ENCODE measurements at regions not wholly inside any gene's neighbourhood (a gene's known extent, or its start where the extent isn't known, plus 50 kb on each side); places are given as distances from the start of the nearest gene placed in this dataset.

DNA sequence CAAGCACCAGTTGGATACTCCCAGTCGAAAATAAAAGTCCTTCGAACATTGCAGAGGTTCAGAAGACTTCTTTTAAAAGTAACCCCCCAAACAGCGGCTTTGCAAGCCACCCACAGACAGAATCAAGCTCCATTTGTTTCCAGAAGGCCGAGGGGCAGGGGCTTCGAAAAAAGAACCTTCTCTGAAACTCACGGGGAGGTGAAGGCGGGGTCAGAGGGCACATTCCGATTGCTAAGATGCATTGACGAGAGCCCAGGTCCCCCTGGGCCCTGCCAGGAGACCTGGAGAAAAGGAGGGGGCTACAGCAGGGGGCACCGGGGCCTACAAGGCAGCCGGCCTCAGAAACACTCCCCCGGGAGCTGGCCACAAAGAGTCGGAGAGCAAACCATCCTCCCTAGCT, 306.8 kb downstream of the MN1 start:
- no peak for ATAC-seq
- TF ChIP-seq CSRNP3 (CRISPR knock-in tag; IDR thresholded peaks at IDR 0.05): no peak
- TF ChIP-seq ZC3H10 (CRISPR knock-in tag; IDR thresholded peaks at IDR 0.05): no peak

GRCh38 chr22:27495325-27495724, 306.2 kb downstream of the MN1 start:
- no peak for TF ChIP-seq PPARA (CRISPR knock-in tag; IDR thresholded peaks at IDR 0.05; ENCODE audit: borderline replicate concordance)
- no peak for TF ChIP-seq ZFP30 (CRISPR knock-in tag; IDR thresholded peaks at IDR 0.05)
- TF ChIP-seq CSRNP3 (CRISPR knock-in tag; IDR thresholded peaks at IDR 0.05): no peak
- no peak for TF ChIP-seq ZFP3 (CRISPR knock-in tag; IDR thresholded peaks at IDR 0.05)
- TF ChIP-seq ISL1 (CRISPR knock-in tag; IDR thresholded peaks at IDR 0.05): no peak
- no peak for TF ChIP-seq BACH2 (CRISPR knock-in tag; IDR thresholded peaks at IDR 0.05; ENCODE audit: borderline replicate concordance)
- no peak for TF ChIP-seq ZNF565 (CRISPR knock-in tag; conservative IDR thresholded peaks at IDR 0.05; ENCODE audit: low read depth)
- no peak for TF ChIP-seq CSDC2 (CRISPR knock-in tag; IDR thresholded peaks at IDR 0.05)
- no peak for TF ChIP-seq SNAI2 (CRISPR knock-in tag; IDR thresholded peaks at IDR 0.05)
- TF ChIP-seq, protein P1, sequence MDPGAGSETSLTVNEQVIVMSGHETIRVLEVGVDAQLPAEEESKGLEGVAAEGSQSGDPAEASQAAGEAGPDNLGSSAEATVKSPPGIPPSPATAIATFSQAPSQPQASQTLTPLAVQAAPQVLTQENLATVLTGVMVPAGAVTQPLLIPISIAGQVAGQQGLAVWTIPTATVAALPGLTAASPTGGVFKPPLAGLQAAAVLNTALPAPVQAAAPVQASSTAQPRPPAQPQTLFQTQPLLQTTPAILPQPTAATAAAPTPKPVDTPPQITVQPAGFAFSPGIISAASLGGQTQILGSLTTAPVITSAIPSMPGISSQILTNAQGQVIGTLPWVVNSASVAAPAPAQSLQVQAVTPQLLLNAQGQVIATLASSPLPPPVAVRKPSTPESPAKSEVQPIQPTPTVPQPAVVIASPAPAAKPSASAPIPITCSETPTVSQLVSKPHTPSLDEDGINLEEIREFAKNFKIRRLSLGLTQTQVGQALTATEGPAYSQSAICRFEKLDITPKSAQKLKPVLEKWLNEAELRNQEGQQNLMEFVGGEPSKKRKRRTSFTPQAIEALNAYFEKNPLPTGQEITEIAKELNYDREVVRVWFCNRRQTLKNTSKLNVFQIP (CRISPR knock-in tag; IDR thresholded peaks at IDR 0.05; ENCODE audit: borderline replicate concordance, low read depth): no peak
- TF ChIP-seq, protein P2, sequence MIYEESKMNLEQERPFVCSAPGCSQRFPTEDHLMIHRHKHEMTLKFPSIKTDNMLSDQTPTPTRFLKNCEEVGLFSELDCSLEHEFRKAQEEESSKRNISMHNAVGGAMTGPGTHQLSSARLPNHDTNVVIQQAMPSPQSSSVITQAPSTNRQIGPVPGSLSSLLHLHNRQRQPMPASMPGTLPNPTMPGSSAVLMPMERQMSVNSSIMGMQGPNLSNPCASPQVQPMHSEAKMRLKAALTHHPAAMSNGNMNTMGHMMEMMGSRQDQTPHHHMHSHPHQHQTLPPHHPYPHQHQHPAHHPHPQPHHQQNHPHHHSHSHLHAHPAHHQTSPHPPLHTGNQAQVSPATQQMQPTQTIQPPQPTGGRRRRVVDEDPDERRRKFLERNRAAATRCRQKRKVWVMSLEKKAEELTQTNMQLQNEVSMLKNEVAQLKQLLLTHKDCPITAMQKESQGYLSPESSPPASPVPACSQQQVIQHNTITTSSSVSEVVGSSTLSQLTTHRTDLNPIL (CRISPR knock-in tag; IDR thresholded peaks at IDR 0.05; ENCODE audit: low read depth): no peak
- no peak for TF ChIP-seq RARB (CRISPR knock-in tag; IDR thresholded peaks at IDR 0.05)
- TF ChIP-seq, protein P3, sequence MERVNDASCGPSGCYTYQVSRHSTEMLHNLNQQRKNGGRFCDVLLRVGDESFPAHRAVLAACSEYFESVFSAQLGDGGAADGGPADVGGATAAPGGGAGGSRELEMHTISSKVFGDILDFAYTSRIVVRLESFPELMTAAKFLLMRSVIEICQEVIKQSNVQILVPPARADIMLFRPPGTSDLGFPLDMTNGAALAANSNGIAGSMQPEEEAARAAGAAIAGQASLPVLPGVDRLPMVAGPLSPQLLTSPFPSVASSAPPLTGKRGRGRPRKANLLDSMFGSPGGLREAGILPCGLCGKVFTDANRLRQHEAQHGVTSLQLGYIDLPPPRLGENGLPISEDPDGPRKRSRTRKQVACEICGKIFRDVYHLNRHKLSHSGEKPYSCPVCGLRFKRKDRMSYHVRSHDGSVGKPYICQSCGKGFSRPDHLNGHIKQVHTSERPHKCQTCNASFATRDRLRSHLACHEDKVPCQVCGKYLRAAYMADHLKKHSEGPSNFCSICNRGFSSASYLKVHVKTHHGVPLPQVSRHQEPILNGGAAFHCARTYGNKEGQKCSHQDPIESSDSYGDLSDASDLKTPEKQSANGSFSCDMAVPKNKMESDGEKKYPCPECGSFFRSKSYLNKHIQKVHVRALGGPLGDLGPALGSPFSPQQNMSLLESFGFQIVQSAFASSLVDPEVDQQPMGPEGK (CRISPR knock-in tag; IDR thresholded peaks at IDR 0.05; ENCODE audit: borderline replicate concordance): no peak
- TF ChIP-seq ESRRG (CRISPR knock-in tag; IDR thresholded peaks at IDR 0.05): no peak
- no peak for ATAC-seq

DNA sequence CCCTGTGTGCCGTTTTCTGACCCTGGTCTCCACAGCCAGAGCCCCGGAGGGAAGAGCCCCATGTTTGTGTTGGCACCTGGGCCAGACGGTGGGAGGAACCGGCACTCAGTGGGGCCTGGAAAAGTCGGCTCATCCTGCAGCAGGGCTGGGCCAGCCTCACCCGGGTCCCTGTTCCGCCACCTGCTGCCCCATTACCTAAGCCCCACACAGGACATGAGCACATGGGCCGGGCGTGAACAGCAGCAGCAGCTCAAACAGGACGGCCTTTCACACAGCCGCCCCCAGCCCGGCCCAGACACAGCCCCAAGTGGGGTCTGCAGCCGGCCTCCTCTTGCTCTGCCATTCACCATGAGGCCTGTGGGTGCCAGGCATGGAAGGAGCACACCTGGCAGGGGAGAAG, 302.4 kb downstream of the MN1 start:
- no peak for TF ChIP-seq TCF4 (CRISPR knock-in tag; IDR thresholded peaks at IDR 0.05; ENCODE audit: borderline replicate concordance)
- TF ChIP-seq ISL1 (CRISPR knock-in tag; IDR thresholded peaks at IDR 0.05): no peak
- no peak for TF ChIP-seq ZNF565 (CRISPR knock-in tag; conservative IDR thresholded peaks at IDR 0.05; ENCODE audit: low read depth)
- TF ChIP-seq RARB (CRISPR knock-in tag; IDR thresholded peaks at IDR 0.05): no peak
- TF ChIP-seq ZNF70 (CRISPR knock-in tag; IDR thresholded peaks at IDR 0.05): no peak
- TF ChIP-seq, protein P1 (CRISPR knock-in tag; IDR thresholded peaks at IDR 0.05; ENCODE audit: borderline replicate concordance, low read depth): no peak
- TF ChIP-seq ESRRG (CRISPR knock-in tag; IDR thresholded peaks at IDR 0.05): no peak
- TF ChIP-seq, protein P3 (CRISPR knock-in tag; IDR thresholded peaks at IDR 0.05; ENCODE audit: borderline replicate concordance): no peak
- no peak for TF ChIP-seq ZFP3 (CRISPR knock-in tag; IDR thresholded peaks at IDR 0.05)
- TF ChIP-seq ARNTL (CRISPR knock-in tag; IDR thresholded peaks at IDR 0.05; ENCODE audit: borderline replicate concordance, low read depth): no peak
- TF ChIP-seq, protein P4, sequence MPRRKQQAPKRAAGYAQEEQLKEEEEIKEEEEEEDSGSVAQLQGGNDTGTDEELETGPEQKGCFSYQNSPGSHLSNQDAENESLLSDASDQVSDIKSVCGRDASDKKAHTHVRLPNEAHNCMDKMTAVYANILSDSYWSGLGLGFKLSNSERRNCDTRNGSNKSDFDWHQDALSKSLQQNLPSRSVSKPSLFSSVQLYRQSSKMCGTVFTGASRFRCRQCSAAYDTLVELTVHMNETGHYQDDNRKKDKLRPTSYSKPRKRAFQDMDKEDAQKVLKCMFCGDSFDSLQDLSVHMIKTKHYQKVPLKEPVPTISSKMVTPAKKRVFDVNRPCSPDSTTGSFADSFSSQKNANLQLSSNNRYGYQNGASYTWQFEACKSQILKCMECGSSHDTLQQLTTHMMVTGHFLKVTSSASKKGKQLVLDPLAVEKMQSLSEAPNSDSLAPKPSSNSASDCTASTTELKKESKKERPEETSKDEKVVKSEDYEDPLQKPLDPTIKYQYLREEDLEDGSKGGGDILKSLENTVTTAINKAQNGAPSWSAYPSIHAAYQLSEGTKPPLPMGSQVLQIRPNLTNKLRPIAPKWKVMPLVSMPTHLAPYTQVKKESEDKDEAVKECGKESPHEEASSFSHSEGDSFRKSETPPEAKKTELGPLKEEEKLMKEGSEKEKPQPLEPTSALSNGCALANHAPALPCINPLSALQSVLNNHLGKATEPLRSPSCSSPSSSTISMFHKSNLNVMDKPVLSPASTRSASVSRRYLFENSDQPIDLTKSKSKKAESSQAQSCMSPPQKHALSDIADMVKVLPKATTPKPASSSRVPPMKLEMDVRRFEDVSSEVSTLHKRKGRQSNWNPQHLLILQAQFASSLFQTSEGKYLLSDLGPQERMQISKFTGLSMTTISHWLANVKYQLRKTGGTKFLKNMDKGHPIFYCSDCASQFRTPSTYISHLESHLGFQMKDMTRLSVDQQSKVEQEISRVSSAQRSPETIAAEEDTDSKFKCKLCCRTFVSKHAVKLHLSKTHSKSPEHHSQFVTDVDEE (CRISPR knock-in tag; IDR thresholded peaks at IDR 0.05): no peak
- TF ChIP-seq ZC3H10 (CRISPR knock-in tag; IDR thresholded peaks at IDR 0.05): no peak
- no peak for TF ChIP-seq GLIS3 (CRISPR knock-in tag; IDR thresholded peaks at IDR 0.05)
- TF ChIP-seq PPARA (CRISPR knock-in tag; IDR thresholded peaks at IDR 0.05; ENCODE audit: borderline replicate concordance): no peak
- TF ChIP-seq OSR1 (CRISPR knock-in tag; IDR thresholded peaks at IDR 0.05): no peak
- ATAC-seq: no peak
